ENCODE measurements at regions not wholly inside any gene's neighbourhood (a gene's known extent, or its start where the extent isn't known, plus 50 kb on each side); places are given as distances from the start of the nearest gene placed in this dataset.
"Not testable (repeated sequence)": the region's sequence is repeated elsewhere in the genome, so short reads cannot be mapped to it uniquely, and the experiment has no call there.

DNA sequence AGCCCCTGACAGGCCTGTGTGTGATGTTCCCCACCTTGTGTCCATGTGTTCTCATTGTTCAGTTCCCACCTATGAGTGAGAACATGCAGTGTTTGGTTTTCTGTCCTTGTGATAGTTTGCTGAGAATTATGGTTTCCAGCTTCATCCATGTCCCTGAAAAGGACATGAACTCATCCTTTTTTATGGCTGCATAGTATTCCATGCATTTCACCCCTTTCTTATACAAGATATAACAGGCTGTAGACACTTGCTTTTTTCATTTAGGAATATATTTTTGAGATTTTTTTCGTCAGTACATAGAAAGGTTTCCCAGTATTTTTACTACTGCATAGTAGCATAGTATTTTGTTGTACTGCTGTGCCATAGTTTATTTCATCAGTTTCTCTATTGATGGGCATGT lies 301.2 kb upstream of the RGS6 start:
- H2AK9ac ChIP-seq (replicated peaks; ENCODE audit: low read depth, low read length, poor library complexity); H3K9me3 ChIP-seq (ENCODE audit: control insufficient read depth, insufficient read depth, low read length); DNase-seq; POLR2A ChIA-PET (ENCODE audit: unreplicated experiment); H4K8ac ChIP-seq (ENCODE audit: low read depth in 2 of 2, low read length in 2 of 2); H2AK5ac ChIP-seq (ENCODE audit: low read depth, low read length); H4K91ac ChIP-seq (ENCODE audit: insufficient read depth, low read depth, low read length); H3K27ac ChIP-seq (ENCODE audit: insufficient read depth, low read length); H3K4me3 ChIP-seq (ENCODE audit: insufficient read depth, low read depth, low read length); H2AFZ ChIP-seq (replicated peaks; ENCODE audit: low read length, poor library complexity); H3K9me1 ChIP-seq (ENCODE audit: insufficient read depth, low read length); H3K9ac ChIP-seq (ENCODE audit: low read depth, low read length); H3K4me1 ChIP-seq (ENCODE audit: control insufficient read depth, insufficient read depth, low read length); H2BK15ac ChIP-seq (ENCODE audit: low read depth, low read length); H2BK120ac ChIP-seq (ENCODE audit: low read depth, low read length); H4K5ac ChIP-seq (ENCODE audit: low read depth, low read length); H2BK20ac ChIP-seq (ENCODE audit: low read depth, low read length); H3K27me3 ChIP-seq (ENCODE audit: control insufficient read depth, insufficient read depth, low read length); H3K23ac ChIP-seq (ENCODE audit: low read depth, low read length); H3K4ac ChIP-seq (ENCODE audit: low read depth, low read length); in situ Hi-C loops (cut with MboI; ENCODE audit: low sequenced_read_pairs); H4K20me1 ChIP-seq (ENCODE audit: insufficient read depth, low read length); BruUV-seq (replicated peaks); H3K36me3 ChIP-seq (ENCODE audit: control insufficient read depth, insufficient read depth, low read length); CTCF ChIA-PET; H3K14ac ChIP-seq (replicated peaks; ENCODE audit: low read depth, low read length); H3K4me2 ChIP-seq (ENCODE audit: low read depth, low read length); ATAC-seq (ENCODE audit: low read depth); H3K56ac ChIP-seq (ENCODE audit: extremely low read depth, insufficient read depth, low read length); dilution Hi-C loops (cut with HindIII; ENCODE audit: low sequenced_read_pairs, unreplicated experiment); intact Hi-C loops (cut with micrococcal nuclease); H3K18ac ChIP-seq (ENCODE audit: low read depth, low read length); H2BK5ac ChIP-seq (ENCODE audit: low read depth, low read length, poor library complexity, severe bottlenecking): not testable (repeated sequence)
- H3K79me1 ChIP-seq (ENCODE audit: low read depth in 1 of 2, low read length in 2 of 2): peaks cover 7 to 12% of the 10 kb centered on the region in 2 experiments; a peak in 3 of 4 replicates
- no CpG with 5 or more reads among the region's 1 CpG for WGBS, 2 experiments (ENCODE audit: extremely low coverage in 2 of 2, insufficient read length in 1 of 2)
